ENCODE measurements at regions not wholly inside any gene's neighbourhood (a gene's known extent, or its start where the extent isn't known, plus 50 kb on each side); places are given as distances from the start of the nearest gene placed in this dataset.

- TF ChIP-seq ELK1 (IDR thresholded peaks at IDR 0.05; ENCODE audit: low read depth, low read length): no peak
- no peak for TF ChIP-seq RNF2 (IDR thresholded peaks at IDR 0.05; ENCODE audit: borderline replicate concordance, low read depth)
Measured at GRCh38 chr2:83273322-83273721, 1185.8 kb downstream of the SUCLG1 start (continued).

- Histone ChIP-seq H3K27ac (no peak overlapping the region), H3K4me3 (no peak overlapping the region), H3K4me1 (no peaks in the 10 kb centered on the region), H3K9me3 (peaks cover 3% of the 10 kb centered on the region; the same call in 1 of the 3 replicates), H3K4me2 (no peak overlapping the region)
- ChIA-PET CTCF (no interaction called here), POLR2A (no interaction called here)
- ATAC-seq (no peak), DNase-seq (ENCODE audit: low read depth in 1 of 2, low spot score in 1 of 2) (no peak), FAIRE-seq (no peak)
- TF ChIP-seq USF2 (IDR thresholded peaks at IDR 0.05) (no peak), EHF (CRISPR knock-in tag; IDR thresholded peaks at IDR 0.05) (no peak), REST (IDR thresholded peaks at IDR 0.05) (no peak), SREBF2 (IDR thresholded peaks at IDR 0.05) (no peak), JUNB (IDR thresholded peaks at IDR 0.05) (no peak), NPAS2 (CRISPR knock-in tag; IDR thresholded peaks at IDR 0.05; ENCODE audit: borderline replicate concordance) (no peak), ATOH8 (CRISPR knock-in tag; IDR thresholded peaks at IDR 0.05; ENCODE audit: low read depth) (no peak), MAX (IDR thresholded peaks at IDR 0.05) (no peak), RFX5 (IDR thresholded peaks at IDR 0.05) (no peak), HEYL (CRISPR knock-in tag; IDR thresholded peaks at IDR 0.05) (no peak), HOXA7 (CRISPR knock-in tag; IDR thresholded peaks at IDR 0.05) (no peak), HMGXB4 (CRISPR knock-in tag; IDR thresholded peaks at IDR 0.05; ENCODE audit: borderline replicate concordance) (no peak), NR3C1 (IDR thresholded peaks at IDR 0.05) (no peak), EP300 (IDR thresholded peaks at IDR 0.05) (no peak), CEBPB (IDR thresholded peaks at IDR 0.05) (no peak), TP53 (CRISPR knock-in tag; IDR thresholded peaks at IDR 0.05) (no peak), FOSL2 (IDR thresholded peaks at IDR 0.05) (no peak), FOSL2 (CRISPR knock-in tag; IDR thresholded peaks at IDR 0.05) (no peak), CTCF (IDR thresholded peaks at IDR 0.05) (no peak), ZC3H11A (IDR thresholded peaks at IDR 0.05) (no peak)
- no CpG with 5 or more reads among the region's 1 CpG for WGBS (ENCODE audit: missing lambda C conversion rate)
Measured at GRCh38 chr2:83261591-83262136, 1197.4 kb downstream of the SUCLG1 start.
